GM12873 (cell line): ENCODE measurements at regions not wholly inside any gene's neighbourhood (a gene's known extent, or its start where the extent isn't known, plus 50 kb on each side); places are given as distances from the start of the nearest gene placed in this dataset.

Experiments
- CTCF ChIP-seq: IDR thresholded peaks from 2 replicates; pipeline ENCODE4 v1.5.1; 2012; ENCODE audit warnings: low read depth, mild to moderate bottlenecking, moderate library complexity, low read length, control low read depth; ENCODE audit not compliant: insufficient read depth; ENCODE audit errors: missing control alignments

- no peak for TF ChIP-seq CTCF
These were observed 2651.1 kb upstream of the PCDH20 start for GRCh38 chr13:64066711-64067110.

GRCh38 chr13:64061649-64062048, 2646.0 kb upstream of the PCDH20 start:
- no peak for TF ChIP-seq CTCF

GRCh38 chr13:64057372-64058020, 2641.8 kb upstream of the PCDH20 start:
- TF ChIP-seq CTCF, result no peak

GRCh38 chr13:64054321-64054720, 2638.7 kb upstream of the PCDH20 start:
- no peak for TF ChIP-seq CTCF

- no peak for TF ChIP-seq CTCF
These were observed 2636.9 kb upstream of the PCDH20 start for GRCh38 chr13:64052521-64052920.

- no peak for TF ChIP-seq CTCF
These were observed 2635.6 kb upstream of the PCDH20 start for GRCh38 chr13:64051278-64051677.

GRCh38 chr13:64041296-64041695, 2625.6 kb upstream of the PCDH20 start:
- TF ChIP-seq CTCF, result no peak
